Neuronal stem cell (in vitro differentiated cells): ENCODE measurements at regions not wholly inside any gene's neighbourhood (a gene's known extent, or its start where the extent isn't known, plus 50 kb on each side); places are given as distances from the start of the nearest gene placed in this dataset.

Source experiments
- DNase-seq: peaks from one replicate; pipeline ENCODE4 v3.0.0-alpha.2; 2013; ENCODE audit warnings: low spot score
- H2AFZ ChIP-seq: one replicate; pipeline ENCODE4 v1.6.1; 2013; ENCODE audit warnings: mild to moderate bottlenecking, low read length, inconsistent platforms
- H2AK5ac ChIP-seq: 2 replicates; pipeline ENCODE4 v1.6.1; 2013; ENCODE audit warnings: low read depth, mild to moderate bottlenecking, inconsistent platforms, low read length, moderate library complexity, mixed read lengths
- H2BK120ac ChIP-seq: 2 replicates; pipeline ENCODE4 v1.6.1; 2013; ENCODE audit warnings: low read depth, mild to moderate bottlenecking, inconsistent platforms, low read length, moderate library complexity, mixed read lengths
- H2BK12ac ChIP-seq: one replicate; pipeline ENCODE4 v1.6.1; 2013; ENCODE audit warnings: low read length, inconsistent platforms
- H2BK15ac ChIP-seq: 2 replicates; pipeline ENCODE4 v1.6.1; 2013; ENCODE audit warnings: mild to moderate bottlenecking, low read length, inconsistent platforms, mixed read lengths
- H2BK5ac ChIP-seq: one replicate; pipeline ENCODE4 v1.6.1; 2013; ENCODE audit warnings: inconsistent platforms, mild to moderate bottlenecking, low read length, moderate library complexity
- H3K14ac ChIP-seq: one replicate; pipeline ENCODE4 v1.6.1; 2013; ENCODE audit warnings: low read length, inconsistent platforms
- H3K18ac ChIP-seq: 2 replicates; pipeline ENCODE4 v1.6.1; 2013; ENCODE audit warnings: low read length, inconsistent platforms
- H3K23ac ChIP-seq: 2 replicates; pipeline ENCODE4 v1.6.1; 2013; ENCODE audit warnings: low read depth, mild to moderate bottlenecking, mixed read lengths, low read length, inconsistent platforms; ENCODE audit not compliant: poor library complexity
- H3K27ac ChIP-seq: replicated peaks from 3 replicates; pipeline ENCODE4 v1.5.1; 2013; ENCODE audit warnings: low read length, inconsistent platforms
- H3K27me3 ChIP-seq, 3 experiments: 2 replicates each; pipeline ENCODE4 v1.6.1; 2013; ENCODE audit warnings: low read length in 3 of 3, mild to moderate bottlenecking in 2 of 3, inconsistent platforms in 1 of 3, low read depth in 1 of 3, mixed read lengths in 1 of 3, moderate library complexity in 1 of 3; ENCODE audit not compliant: control insufficient read depth in 3 of 3, insufficient read depth in 3 of 3
- H3K36me3 ChIP-seq, 2 donors: replicated peaks in 1 of 2; 2 replicates each; pipeline ENCODE4 v1.6.1; 2013; ENCODE audit warnings: low read length in 2 of 2; ENCODE audit not compliant: control insufficient read depth in 2 of 2, insufficient read depth in 2 of 2
- H3K4ac ChIP-seq: 2 replicates; pipeline ENCODE4 v1.6.1; 2013; ENCODE audit warnings: inconsistent platforms, mild to moderate bottlenecking, low read length, moderate library complexity
- H3K4me1 ChIP-seq, 2 donors: 1 replicate in 1 of 2; 2 replicates in 1 of 2; pipeline ENCODE4 v1.6.1; 2013; ENCODE audit warnings: low read length in 2 of 2, low read depth in 1 of 2; ENCODE audit not compliant: control insufficient read depth in 2 of 2, insufficient read depth in 1 of 2
- H3K4me2 ChIP-seq: one replicate; pipeline ENCODE4 v1.6.1; 2013; ENCODE audit warnings: mild to moderate bottlenecking, low read length, inconsistent platforms; ENCODE audit not compliant: insufficient read depth, poor library complexity, severe bottlenecking
- H3K4me3 ChIP-seq, 2 donors: 2 replicates each; pipeline ENCODE4 v1.5.1; 2013; ENCODE audit warnings: low read length in 2 of 2, mild to moderate bottlenecking in 2 of 2, inconsistent platforms in 1 of 2, moderate library complexity in 1 of 2
- H3K79me1 ChIP-seq: one replicate; pipeline ENCODE4 v1.6.1; 2013; ENCODE audit warnings: low read depth, mild to moderate bottlenecking, inconsistent platforms, low read length, moderate library complexity
- H3K9ac ChIP-seq: one replicate; pipeline ENCODE4 v1.6.1; 2013; ENCODE audit warnings: mild to moderate bottlenecking, low read depth, low read length, inconsistent platforms; ENCODE audit not compliant: poor library complexity
- H3K9me3 ChIP-seq, 2 donors: replicated peaks in 1 of 2; 2 replicates each; pipeline versions ENCODE3 to v1.6.1; 2013; ENCODE audit warnings: low read length in 2 of 2, mild to moderate bottlenecking in 2 of 2, inconsistent platforms in 1 of 2, low read depth in 1 of 2, mixed read lengths in 1 of 2, moderate library complexity in 1 of 2; ENCODE audit not compliant: control insufficient read depth in 2 of 2, insufficient read depth in 1 of 2
- H4K8ac ChIP-seq: one replicate; pipeline ENCODE4 v1.6.1; 2013; ENCODE audit warnings: low read depth, mild to moderate bottlenecking, inconsistent platforms, low read length, moderate library complexity
- H4K91ac ChIP-seq: one replicate; pipeline ENCODE4 v1.6.1; 2013; ENCODE audit warnings: low read length, low read depth, mild to moderate bottlenecking, inconsistent platforms; ENCODE audit not compliant: poor library complexity
- WGBS, 2 donors: extraction: QIAGEN DNeasy Blood & Tissue Kit; methylation state at CpG; one replicate each; pipeline ENCODE4 v1.1.7; 2013; ENCODE audit warnings: missing lambda C conversion rate in 2 of 2, mixed read lengths in 1 of 2; ENCODE audit not compliant: insufficient read length in 2 of 2, insufficient replicate concordance in 1 of 2; ENCODE audit errors: extremely low coverage in 2 of 2; 5-methylcytosine and 5-hydroxymethylcytosine counted together

DNA sequence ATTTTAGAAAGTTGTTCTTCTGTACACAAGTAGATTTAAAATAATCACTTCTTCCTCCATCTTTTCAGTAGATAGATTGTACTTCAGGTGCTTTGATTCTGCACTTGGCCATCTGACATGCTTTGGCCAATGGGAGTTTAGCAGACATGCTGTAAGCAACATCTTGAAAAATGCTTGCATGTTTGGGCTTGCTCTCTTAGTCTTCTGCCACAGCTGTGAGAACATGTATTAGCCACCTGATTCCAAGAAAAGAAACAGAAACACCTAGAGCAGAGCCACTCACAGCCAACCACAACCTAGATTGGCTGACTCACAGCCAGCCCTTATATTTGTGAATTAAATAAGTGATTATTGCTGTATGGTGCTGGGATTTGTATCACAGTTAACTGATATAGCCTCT, 70.2 kb upstream of the GADL1 start:
- Histone ChIP-seq H3K27me3 (no peaks in the 10 kb centered on the region), H3K9me3 (no peaks in the 10 kb centered on the region), H3K4ac (no peak overlapping the region), H2BK12ac (no peak overlapping the region), H3K9ac (no peak overlapping the region), H3K36me3 (no peaks in the 10 kb centered on the region), H3K4me3 (no peak overlapping the region), H2BK120ac (no peak overlapping the region), H4K91ac (no peak overlapping the region), H2AK5ac (no peak overlapping the region), H3K27ac (no peak overlapping the region), H2AFZ (no peak overlapping the region), H4K8ac (no peak overlapping the region), H2BK5ac (no peak overlapping the region), H3K4me2 (no peak overlapping the region), H3K4me1 (no peaks in the 10 kb centered on the region), H3K18ac (no peak overlapping the region), H3K79me1 (no peaks in the 10 kb centered on the region), H3K23ac (no peak overlapping the region), H2BK15ac (no peak overlapping the region), H3K14ac (no peak overlapping the region)
- no peak for DNase-seq

DNA sequence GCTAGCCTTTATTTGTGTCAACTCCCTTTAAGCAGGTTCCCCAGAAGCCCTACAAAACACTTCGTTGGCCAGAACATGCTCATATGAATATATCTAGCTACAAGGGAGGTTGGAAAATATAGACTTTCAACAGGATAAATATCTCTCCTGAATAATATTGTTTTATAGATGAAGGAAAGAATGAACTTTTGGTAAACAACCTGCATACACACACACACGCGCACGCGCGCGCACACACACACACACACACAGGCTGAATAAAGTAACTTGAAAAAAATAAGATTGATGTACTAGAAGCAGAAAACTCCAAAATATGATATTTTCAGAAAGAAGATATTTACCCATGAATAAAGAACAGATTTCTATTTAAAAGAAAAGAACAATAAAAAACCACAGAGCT, 72.4 kb upstream of the GADL1 start:
- H3K4me2 ChIP-seq, result no peak overlapping the region
- no peaks in the 10 kb centered on the region for H3K36me3 ChIP-seq
- H2AK5ac ChIP-seq, result no peak overlapping the region
- H3K9me3 ChIP-seq, result no peaks in the 10 kb centered on the region
- no peak overlapping the region for H2BK15ac ChIP-seq
- H4K91ac ChIP-seq, result no peak overlapping the region
- no CpG with 5 or more reads among the region's 7 CpGs for WGBS, 2 donors
- no peak overlapping the region for H3K4me3 ChIP-seq
- H3K14ac ChIP-seq, result no peak overlapping the region
- no peak overlapping the region for H3K9ac ChIP-seq
- no peak overlapping the region for H2AFZ ChIP-seq
- H3K23ac ChIP-seq, result no peak overlapping the region
- H4K8ac ChIP-seq, result no peak overlapping the region
- H3K4ac ChIP-seq, result no peak overlapping the region
- H2BK5ac ChIP-seq, result no peak overlapping the region
- H3K18ac ChIP-seq, result no peak overlapping the region
- no peak for DNase-seq
- no peak overlapping the region for H2BK12ac ChIP-seq
- no peaks in the 10 kb centered on the region for H3K79me1 ChIP-seq
- no peaks in the 10 kb centered on the region for H3K27me3 ChIP-seq
- no peak overlapping the region for H2BK120ac ChIP-seq
- H3K4me1 ChIP-seq, result no peaks in the 10 kb centered on the region
- no peak overlapping the region for H3K27ac ChIP-seq

DNA sequence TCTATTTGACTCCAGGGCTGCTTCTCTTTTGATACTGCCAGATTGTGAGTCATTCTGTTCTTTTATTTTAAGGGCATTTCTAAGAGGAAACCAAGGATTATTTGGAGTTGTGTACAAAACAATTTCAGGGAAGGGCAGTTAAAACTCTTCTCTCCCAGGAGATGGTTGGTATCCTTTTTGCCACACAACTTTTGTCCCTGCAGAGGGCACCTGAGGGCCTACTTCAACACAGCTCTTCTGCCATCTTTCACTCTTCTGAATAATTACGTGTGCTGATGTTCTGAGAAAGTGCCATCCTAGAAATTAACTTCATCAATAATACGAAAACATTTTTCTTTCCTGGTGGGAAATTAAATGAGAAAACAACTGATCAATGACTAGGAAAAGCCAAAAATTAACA, 75.7 kb upstream of the GADL1 start:
- Histone ChIP-seq H3K79me1 (no peaks in the 10 kb centered on the region), H3K4me3 (no peak overlapping the region), H3K27me3 (no peaks in the 10 kb centered on the region), H2BK15ac (no peak overlapping the region), H4K8ac (no peak overlapping the region), H4K91ac (no peak overlapping the region), H3K18ac (no peak overlapping the region), H2BK120ac (no peak overlapping the region), H2AK5ac (no peak overlapping the region), H2BK5ac (no peak overlapping the region), H3K4me1 (no peaks in the 10 kb centered on the region), H3K9me3 (no peaks in the 10 kb centered on the region), H2BK12ac (no peak overlapping the region), H3K23ac (no peak overlapping the region), H3K9ac (no peak overlapping the region), H3K14ac (no peak overlapping the region), H3K27ac (no peak overlapping the region), H3K4ac (no peak overlapping the region), H3K36me3 (no peaks in the 10 kb centered on the region), H3K4me2 (no peak overlapping the region), H2AFZ (no peak overlapping the region)
- DNase-seq, result no peak
- no CpG with 5 or more reads among the region's 2 CpGs for WGBS, 2 donors

DNA sequence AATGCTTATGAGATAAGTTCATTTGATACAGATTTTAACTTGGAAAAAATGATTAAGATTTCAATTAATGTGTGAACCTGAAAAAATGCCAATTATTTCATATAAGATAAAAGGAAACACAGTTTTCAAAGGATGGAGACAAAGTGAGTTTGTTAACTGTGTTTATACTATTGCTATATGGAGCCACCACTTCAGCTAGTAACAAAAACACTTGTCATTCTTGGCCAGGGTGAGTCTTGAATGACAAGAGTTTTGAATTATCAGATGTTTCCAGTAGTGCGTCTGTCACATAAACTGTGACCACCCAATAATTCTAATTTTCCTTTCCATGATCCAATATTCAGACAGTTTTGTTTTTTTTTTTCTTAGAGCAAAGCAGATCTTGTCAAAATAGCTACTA, 78.0 kb upstream of the GADL1 start:
- H4K8ac ChIP-seq, result no peak overlapping the region
- H3K36me3 ChIP-seq, result no peaks in the 10 kb centered on the region
- no peaks in the 10 kb centered on the region for H3K4me1 ChIP-seq
- H4K91ac ChIP-seq, result no peak overlapping the region
- no CpG with 5 or more reads among the region's 1 CpG for WGBS, 2 donors
- no peak overlapping the region for H2BK15ac ChIP-seq
- no peak overlapping the region for H3K4me2 ChIP-seq
- H3K27ac ChIP-seq, result no peak overlapping the region
- no peak overlapping the region for H3K18ac ChIP-seq
- no peak overlapping the region for H2BK120ac ChIP-seq
- H3K27me3 ChIP-seq, result no peaks in the 10 kb centered on the region
- H2BK12ac ChIP-seq, result no peak overlapping the region
- no peak overlapping the region for H3K4me3 ChIP-seq
- no peak overlapping the region for H2AK5ac ChIP-seq
- no peaks in the 10 kb centered on the region for H3K9me3 ChIP-seq
- no peak overlapping the region for H2AFZ ChIP-seq
- H3K79me1 ChIP-seq, result no peaks in the 10 kb centered on the region
- H2BK5ac ChIP-seq, result no peak overlapping the region
- H3K4ac ChIP-seq, result no peak overlapping the region
- H3K14ac ChIP-seq, result no peak overlapping the region
- H3K23ac ChIP-seq, result no peak overlapping the region
- no peak for DNase-seq
- H3K9ac ChIP-seq, result no peak overlapping the region
